Calu3 (cell line): ENCODE measurements at regions not wholly inside any gene's neighbourhood (a gene's known extent, or its start where the extent isn't known, plus 50 kb on each side); places are given as distances from the start of the nearest gene placed in this dataset.
A peak's percentile ranks its signal among the peaks of the same experiment; 100 is the strongest.

Source experiments
- BruUV-seq: library from RNA; stranded (reverse); fragments of 400-500 nt; replicated peaks from 2 replicates; lab custom pipeline; 2021; lab: Mats Ljungman, UMichigan
- CTCF ChIA-PET: fragments of 300-600 bp; sonication (Branson Sonifier 250); formaldehyde crosslinking; loops from one replicate; lab custom pipeline; 2022; ENCODE audit warnings: antibody characterized with exemption; lab: Charles Lee
- DNase-seq: peaks from one replicate; pipeline ENCODE4 v3.0.0; 2022
- H3K27ac Mint-ChIP-seq: one replicate; pipeline ENCODE4 v1.8.0; 2022; ENCODE audit warnings: mixed read lengths; ENCODE audit not compliant: unreplicated experiment
- H3K27me3 Mint-ChIP-seq: one replicate; pipeline ENCODE4 v1.8.0; 2022; ENCODE audit warnings: mixed read lengths; ENCODE audit not compliant: unreplicated experiment
- H3K36me3 Mint-ChIP-seq: one replicate; pipeline ENCODE4 v1.8.0; 2022; ENCODE audit warnings: mild to moderate bottlenecking, moderate library complexity, mixed read lengths; ENCODE audit not compliant: insufficient read depth, unreplicated experiment
- H3K4me1 Mint-ChIP-seq: one replicate; pipeline ENCODE4 v1.8.0; 2022; ENCODE audit warnings: mild to moderate bottlenecking, low read depth, mixed read lengths; ENCODE audit not compliant: unreplicated experiment
- H3K4me3 Mint-ChIP-seq: one replicate; pipeline ENCODE4 v1.8.0; 2022; ENCODE audit warnings: mild to moderate bottlenecking, low read depth, moderate library complexity, mixed read lengths; ENCODE audit not compliant: unreplicated experiment
- H3K9me3 Mint-ChIP-seq: one replicate; pipeline ENCODE4 v1.8.0; 2022; ENCODE audit warnings: low read depth, mixed read lengths; ENCODE audit not compliant: unreplicated experiment
- intact Hi-C: fragments of 100-400 bp; cut with micrococcal nuclease; formaldehyde crosslinking; loops from one replicate; pipeline ENCODE4 v1.10.0; 2022; ENCODE audit not compliant: unreplicated experiment
- TF ChIP-seq, protein P1 (sequence below): fragments of 200-600 bp; IDR thresholded peaks from one replicate; pipeline ENCODE4 v1.8.0; 2022; ENCODE audit warnings: antibody characterized with exemption; ENCODE audit not compliant: unreplicated experiment

DNA sequence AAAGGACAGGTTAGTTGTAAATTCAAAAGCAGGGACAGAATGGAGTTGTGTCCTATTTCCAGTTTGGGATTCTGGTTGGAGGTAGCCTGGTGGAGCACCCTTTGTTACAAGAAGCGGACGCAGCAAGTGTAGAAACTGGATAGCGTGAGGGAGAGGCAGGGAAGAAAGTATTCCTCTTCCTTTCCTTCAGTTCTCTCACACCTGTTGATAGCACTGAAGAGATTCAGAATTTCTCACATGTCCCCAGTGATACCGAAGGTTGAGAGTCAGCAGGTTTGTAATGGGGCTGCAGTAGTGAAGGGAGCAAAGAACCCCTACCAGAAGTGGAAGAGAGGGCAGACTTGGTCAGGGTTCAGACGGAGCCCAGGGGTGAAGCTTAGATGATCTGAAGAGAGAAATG lies 399.2 kb downstream of the SPRY2 start:
- Mint-ChIP-seq H3K36me3 (no peaks in the 10 kb centered on the region), H3K27me3 (no peaks in the 10 kb centered on the region), H3K9me3 (peaks cover 2% of the 10 kb centered on the region), H3K4me1 (no peaks in the 10 kb centered on the region), H3K4me3 (no peak overlapping the region), H3K27ac (no peak overlapping the region)
- TF ChIP-seq, protein P1, sequence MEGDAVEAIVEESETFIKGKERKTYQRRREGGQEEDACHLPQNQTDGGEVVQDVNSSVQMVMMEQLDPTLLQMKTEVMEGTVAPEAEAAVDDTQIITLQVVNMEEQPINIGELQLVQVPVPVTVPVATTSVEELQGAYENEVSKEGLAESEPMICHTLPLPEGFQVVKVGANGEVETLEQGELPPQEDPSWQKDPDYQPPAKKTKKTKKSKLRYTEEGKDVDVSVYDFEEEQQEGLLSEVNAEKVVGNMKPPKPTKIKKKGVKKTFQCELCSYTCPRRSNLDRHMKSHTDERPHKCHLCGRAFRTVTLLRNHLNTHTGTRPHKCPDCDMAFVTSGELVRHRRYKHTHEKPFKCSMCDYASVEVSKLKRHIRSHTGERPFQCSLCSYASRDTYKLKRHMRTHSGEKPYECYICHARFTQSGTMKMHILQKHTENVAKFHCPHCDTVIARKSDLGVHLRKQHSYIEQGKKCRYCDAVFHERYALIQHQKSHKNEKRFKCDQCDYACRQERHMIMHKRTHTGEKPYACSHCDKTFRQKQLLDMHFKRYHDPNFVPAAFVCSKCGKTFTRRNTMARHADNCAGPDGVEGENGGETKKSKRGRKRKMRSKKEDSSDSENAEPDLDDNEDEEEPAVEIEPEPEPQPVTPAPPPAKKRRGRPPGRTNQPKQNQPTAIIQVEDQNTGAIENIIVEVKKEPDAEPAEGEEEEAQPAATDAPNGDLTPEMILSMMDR: no peak
- no peak for DNase-seq
- no TSS peak for BruUV-seq
- intact Hi-C loops: no loop called here
- CTCF ChIA-PET: no interaction called here

DNA sequence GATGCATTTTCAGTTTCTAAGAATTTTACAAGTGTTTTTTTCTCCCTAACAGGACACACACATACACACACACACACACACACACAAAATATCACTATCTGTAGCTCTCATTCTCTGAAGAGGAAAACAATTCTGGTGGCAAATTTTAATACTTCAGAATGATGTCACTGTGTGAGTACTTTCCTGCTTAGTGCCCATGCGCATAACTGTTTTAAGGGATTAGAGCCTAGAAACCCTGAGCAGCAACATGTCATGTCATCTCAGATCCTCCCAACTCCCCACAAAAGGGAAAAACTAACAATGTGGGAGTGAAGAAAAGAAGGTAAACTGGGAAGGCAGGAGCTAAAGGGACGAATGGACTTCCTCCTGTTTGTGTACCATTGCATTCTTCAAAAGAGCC lies 401.2 kb downstream of the SPRY2 start:
- intact Hi-C loops: loop anchor here (5.0 kb wide), 2 partner anchors 162 to 403 kb away; partner anchors contain the start of gene SPRY2
- DNase-seq: no peak
- Mint-ChIP-seq H3K4me3 (no peak overlapping the region), H3K9me3 (no peaks in the 10 kb centered on the region), H3K27me3 (no peaks in the 10 kb centered on the region), H3K27ac (no peak overlapping the region), H3K36me3 (peaks cover 6% of the 10 kb centered on the region), H3K4me1 (peaks cover 10% of the 10 kb centered on the region)
- no TSS peak for BruUV-seq
- CTCF ChIA-PET: no interaction called here
- TF ChIP-seq, protein P1: no peak

DNA sequence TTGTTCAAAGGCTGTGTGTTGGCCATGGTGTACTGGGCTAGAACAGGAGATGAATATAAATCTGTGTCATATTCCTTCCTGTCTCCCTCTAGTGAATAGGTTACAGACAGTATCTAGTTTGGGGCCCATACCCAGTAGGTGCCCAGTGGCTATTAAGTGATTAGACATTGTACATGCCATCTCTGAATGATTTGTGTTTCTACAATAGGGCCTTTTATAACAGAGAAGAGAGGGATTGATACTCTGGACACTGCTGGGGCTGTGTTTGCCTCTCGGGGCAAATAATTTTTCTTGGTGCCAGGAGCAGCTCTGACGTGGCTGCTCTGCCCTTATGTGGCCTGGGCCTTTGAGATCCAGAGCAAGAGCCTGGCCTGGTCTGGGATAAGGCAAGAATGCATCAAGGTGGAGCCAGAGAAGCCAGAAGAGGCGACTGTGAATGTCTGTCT lies 403.1 kb downstream of the SPRY2 start:
- Mint-ChIP-seq H3K36me3 (peaks cover 6% of the 10 kb centered on the region), H3K4me3 (no peak overlapping the region), H3K9me3 (no peaks in the 10 kb centered on the region), H3K4me1 (peaks cover 10% of the 10 kb centered on the region), H3K27me3 (no peaks in the 10 kb centered on the region), H3K27ac (no peak overlapping the region)
- intact Hi-C loops: loop anchor here (5.0 kb wide), 2 partner anchors 160 to 405 kb away; partner anchors contain the start of gene SPRY2
- TF ChIP-seq, protein P1: no peak
- CTCF ChIA-PET: no interaction called here
- no peak for DNase-seq
- no TSS peak for BruUV-seq

DNA sequence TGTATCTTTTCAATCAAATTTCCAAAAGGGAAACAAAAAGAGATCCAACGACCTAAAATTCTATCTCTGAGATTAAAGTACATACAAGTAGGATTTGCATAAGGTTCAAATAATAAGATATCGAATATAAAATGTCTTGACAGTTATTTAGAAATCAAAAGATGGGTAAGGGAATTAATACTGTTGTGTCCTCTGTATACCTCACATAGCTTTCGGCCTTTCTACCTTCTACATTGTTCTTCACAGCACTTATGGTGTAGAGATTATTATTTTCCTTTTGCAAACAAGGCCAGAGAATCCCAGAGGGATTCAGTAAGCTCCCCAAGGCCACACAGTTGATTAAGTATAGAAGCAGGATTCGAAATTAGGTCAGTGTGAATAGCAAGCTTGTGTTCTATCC lies 403.6 kb downstream of the SPRY2 start:
- Mint-ChIP-seq H3K36me3 (peaks cover 6% of the 10 kb centered on the region), H3K9me3 (no peaks in the 10 kb centered on the region), H3K27me3 (no peaks in the 10 kb centered on the region), H3K4me1 (peaks cover 10% of the 10 kb centered on the region), H3K27ac (peak overlapping the region; percentile 98), H3K4me3 (no peak overlapping the region)
- TF ChIP-seq, protein P1: no peak
- intact Hi-C loops: loop anchor here (5.0 kb wide), 2 partner anchors 160 to 405 kb away; partner anchors contain the start of gene SPRY2
- DNase-seq: no peak
- BruUV-seq: no TSS peak
- CTCF ChIA-PET: no interaction called here
